Activated B cell treated with CpG ODN at 0.5 μM for 24 hours (primary cell): ENCODE measurements at regions not wholly inside any gene's neighbourhood (a gene's known extent, or its start where the extent isn't known, plus 50 kb on each side); places are given as distances from the start of the nearest gene placed in this dataset.

ENCODE experiments used
- ATAC-seq: fragments of 200-7000 bp; cut with Tn5 transposase; one replicate; pipeline ENCODE4 v1.10.0; 2021; ENCODE audit warnings: low read depth, mild to moderate bottlenecking, moderate library complexity
- CTCF ChIA-PET: fragments of 350-600 bp; sonication (Branson Sonifier 250); formaldehyde crosslinking; loops from one replicate; lab custom pipeline; 2021; ENCODE audit warnings: antibody characterized with exemption; lab: Charles Lee
- POLR2A ChIA-PET: fragments of 350-600 bp; sonication (Branson Sonifier 250); formaldehyde crosslinking; loops from one replicate; lab custom pipeline; 2021; ENCODE audit warnings: antibody characterized with exemption; lab: Charles Lee
- DNase-seq: peaks from one replicate; pipeline ENCODE4 v3.0.0; 2022
- H3K27ac Mint-ChIP-seq: one replicate; pipeline ENCODE4 v1.8.0; 2020; ENCODE audit warnings: mixed read lengths
- H3K27me3 Mint-ChIP-seq: one replicate; pipeline ENCODE4 v1.8.0; 2021; ENCODE audit warnings: mixed read lengths
- H3K36me3 Mint-ChIP-seq: one replicate; pipeline ENCODE4 v1.8.0; 2021; ENCODE audit warnings: low read depth, mixed read lengths
- H3K4me1 Mint-ChIP-seq: one replicate; pipeline ENCODE4 v1.8.0; 2021; ENCODE audit warnings: mixed read lengths
- H3K4me3 Mint-ChIP-seq: one replicate; pipeline ENCODE4 v1.8.0; 2020; ENCODE audit warnings: mild to moderate bottlenecking, mixed read lengths
- H3K9me3 Mint-ChIP-seq: one replicate; pipeline ENCODE4 v1.8.0; 2020; ENCODE audit warnings: mixed read lengths
- intact Hi-C: fragments of 100-400 bp; cut with micrococcal nuclease; formaldehyde crosslinking; loops from one replicate; pipeline ENCODE4 v1.15.1; 2024
- TF ChIP-seq, protein P1 (sequence below): fragments of 200-600 bp; IDR thresholded peaks from one replicate; pipeline ENCODE4 v1.8.0; 2022; ENCODE audit warnings: antibody characterized with exemption, mild to moderate bottlenecking

DNA sequence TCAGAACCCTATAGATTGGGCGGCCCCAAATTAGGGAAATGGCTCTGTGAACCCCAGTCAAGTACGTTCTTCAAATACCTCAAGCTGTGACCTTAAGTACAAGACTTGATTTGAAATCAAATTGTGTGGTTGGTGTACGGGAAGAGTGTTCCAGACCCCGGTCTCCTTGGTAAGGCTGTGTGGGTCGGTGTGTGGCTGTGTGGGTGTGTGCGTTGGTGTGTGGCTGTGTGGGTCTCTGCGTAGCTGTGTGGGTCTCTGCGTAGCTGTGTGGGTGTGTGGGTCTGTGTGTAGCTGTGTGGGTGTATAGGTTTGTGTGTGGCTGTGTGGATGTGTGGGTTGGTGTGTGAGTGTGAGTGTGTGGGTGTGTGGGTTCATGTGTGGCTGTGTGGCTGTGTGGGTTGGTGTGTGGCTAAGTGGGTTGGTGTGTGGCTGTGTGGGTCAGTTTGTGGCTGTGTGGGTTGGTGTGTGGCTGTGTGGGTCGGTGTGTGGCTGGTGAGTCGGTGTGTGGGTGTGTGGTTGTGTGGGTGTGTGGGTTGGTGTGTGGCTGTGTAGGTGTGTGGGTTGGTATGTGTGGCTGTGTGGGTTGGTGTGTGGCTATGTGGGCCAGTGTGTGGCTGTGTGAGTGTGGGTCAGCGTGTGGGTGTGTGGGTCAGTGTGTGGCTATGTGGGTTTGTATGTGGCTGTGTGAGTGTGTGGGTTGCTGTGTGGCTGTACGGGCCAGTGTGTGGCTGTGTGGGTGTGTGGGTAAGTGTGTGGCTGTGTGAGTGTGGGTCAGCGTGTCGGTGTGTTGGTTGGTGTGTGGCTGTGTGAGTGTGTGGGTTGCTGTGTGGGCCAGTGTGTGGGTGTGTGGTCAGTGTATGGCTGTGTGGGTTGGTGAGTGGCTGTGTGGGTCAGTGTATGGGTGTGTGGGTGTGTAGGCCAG is 238.7 kb upstream of the ZFHX3 start:
- H3K9me3 Mint-ChIP-seq: no peaks in the 10 kb centered on the region
- peaks cover 3% of the 10 kb centered on the region for H3K27me3 Mint-ChIP-seq
- ChIA-PET CTCF (no interaction called here), POLR2A (no interaction called here)
- no peak overlapping the region for H3K27ac Mint-ChIP-seq
- no peak overlapping the region for H3K4me3 Mint-ChIP-seq
- ATAC-seq (no peak), DNase-seq (no peak)
- TF ChIP-seq, protein P1, sequence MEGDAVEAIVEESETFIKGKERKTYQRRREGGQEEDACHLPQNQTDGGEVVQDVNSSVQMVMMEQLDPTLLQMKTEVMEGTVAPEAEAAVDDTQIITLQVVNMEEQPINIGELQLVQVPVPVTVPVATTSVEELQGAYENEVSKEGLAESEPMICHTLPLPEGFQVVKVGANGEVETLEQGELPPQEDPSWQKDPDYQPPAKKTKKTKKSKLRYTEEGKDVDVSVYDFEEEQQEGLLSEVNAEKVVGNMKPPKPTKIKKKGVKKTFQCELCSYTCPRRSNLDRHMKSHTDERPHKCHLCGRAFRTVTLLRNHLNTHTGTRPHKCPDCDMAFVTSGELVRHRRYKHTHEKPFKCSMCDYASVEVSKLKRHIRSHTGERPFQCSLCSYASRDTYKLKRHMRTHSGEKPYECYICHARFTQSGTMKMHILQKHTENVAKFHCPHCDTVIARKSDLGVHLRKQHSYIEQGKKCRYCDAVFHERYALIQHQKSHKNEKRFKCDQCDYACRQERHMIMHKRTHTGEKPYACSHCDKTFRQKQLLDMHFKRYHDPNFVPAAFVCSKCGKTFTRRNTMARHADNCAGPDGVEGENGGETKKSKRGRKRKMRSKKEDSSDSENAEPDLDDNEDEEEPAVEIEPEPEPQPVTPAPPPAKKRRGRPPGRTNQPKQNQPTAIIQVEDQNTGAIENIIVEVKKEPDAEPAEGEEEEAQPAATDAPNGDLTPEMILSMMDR: no peak
- intact Hi-C loops: no loop called here
- no peaks in the 10 kb centered on the region for H3K36me3 Mint-ChIP-seq
- no peaks in the 10 kb centered on the region for H3K4me1 Mint-ChIP-seq

- Mint-ChIP-seq H3K9me3 (peaks cover 2% of the 10 kb centered on the region), H3K27me3 (peaks cover 5% of the 10 kb centered on the region), H3K36me3 (no peaks in the 10 kb centered on the region), H3K4me3 (no peak overlapping the region), H3K27ac (no peak overlapping the region), H3K4me1 (no peaks in the 10 kb centered on the region)
- CTCF ChIA-PET: no interaction called here
- no peak for ATAC-seq
- POLR2A ChIA-PET: no interaction called here
- no peak for DNase-seq
- intact Hi-C loops: no loop called here
- TF ChIP-seq, protein P1: no peak
Measured at GRCh38 chr16:73285436-73286201, 237.7 kb upstream of the ZFHX3 start.

GRCh38 chr16:73280388-73280787 is 232.5 kb upstream of the ZFHX3 start:
- ATAC-seq: no peak
- POLR2A ChIA-PET: no interaction called here
- Mint-ChIP-seq H3K9me3 (peaks cover 4% of the 10 kb centered on the region), H3K36me3 (no peaks in the 10 kb centered on the region), H3K4me1 (no peaks in the 10 kb centered on the region), H3K27me3 (peaks cover 5% of the 10 kb centered on the region), H3K27ac (no peak overlapping the region), H3K4me3 (no peak overlapping the region)
- no peak for DNase-seq
- CTCF ChIA-PET: no interaction called here
- TF ChIP-seq, protein P1: no peak
- intact Hi-C loops: no loop called here

DNA sequence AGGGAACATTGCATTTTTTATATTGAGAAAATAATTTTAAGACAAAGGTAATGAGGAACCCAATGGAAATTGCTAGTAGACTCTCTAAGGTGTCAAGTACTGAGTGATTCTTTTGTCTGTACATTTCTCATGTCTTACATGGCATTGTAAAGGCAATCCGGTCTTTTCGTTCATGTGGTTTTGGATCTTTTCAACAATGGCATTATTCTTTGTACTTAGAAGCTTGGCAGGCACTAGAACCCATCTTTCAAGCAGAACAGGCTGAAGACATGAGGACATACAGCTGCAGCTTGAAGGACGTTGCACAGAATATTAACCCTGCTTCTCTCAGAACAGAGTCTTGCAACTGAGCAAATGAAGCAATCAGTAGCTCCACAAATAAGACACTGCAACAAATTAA is 231.5 kb upstream of the ZFHX3 start:
- Mint-ChIP-seq H3K27me3 (peaks cover 6% of the 10 kb centered on the region), H3K4me3 (no peak overlapping the region), H3K9me3 (peaks cover 4% of the 10 kb centered on the region), H3K27ac (no peak overlapping the region), H3K36me3 (no peaks in the 10 kb centered on the region), H3K4me1 (no peaks in the 10 kb centered on the region)
- CTCF ChIA-PET: no interaction called here
- DNase-seq (no peak), ATAC-seq (no peak)
- POLR2A ChIA-PET: no interaction called here
- TF ChIP-seq, protein P1: no peak
- intact Hi-C loops: no loop called here

DNA sequence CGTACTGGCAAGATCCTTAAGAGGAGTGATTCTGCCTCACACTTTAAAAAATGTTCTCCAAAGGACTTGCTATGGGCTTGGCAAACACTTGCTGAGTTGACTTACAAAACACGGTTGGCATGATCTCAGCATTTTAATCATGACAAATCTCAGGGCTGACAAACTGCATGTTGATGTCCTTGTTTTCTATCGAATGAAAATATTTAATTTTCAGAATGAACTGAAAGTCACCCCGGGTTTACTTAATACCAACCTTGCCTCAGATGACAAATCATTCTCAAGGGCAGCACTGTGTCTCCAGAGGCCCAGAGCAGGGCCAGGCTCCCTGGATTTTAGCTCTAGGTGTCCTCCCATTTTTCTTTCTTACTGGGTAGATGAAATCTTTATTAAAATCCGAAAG is 229.1 kb upstream of the ZFHX3 start:
- ChIA-PET POLR2A (no interaction called here), CTCF (no interaction called here)
- H3K9me3 Mint-ChIP-seq: peaks cover 4% of the 10 kb centered on the region
- H3K4me1 Mint-ChIP-seq: no peaks in the 10 kb centered on the region
- TF ChIP-seq, protein P1: no peak
- ATAC-seq: no peak
- no peak overlapping the region for H3K4me3 Mint-ChIP-seq
- H3K36me3 Mint-ChIP-seq: no peaks in the 10 kb centered on the region
- intact Hi-C loops: no loop called here
- H3K27ac Mint-ChIP-seq: no peak overlapping the region
- H3K27me3 Mint-ChIP-seq: peaks cover 6% of the 10 kb centered on the region
- DNase-seq: no peak
